Ascending aorta (tissue), 2 donors: ENCODE measurements at regions not wholly inside any gene's neighbourhood (a gene's known extent, or its start where the extent isn't known, plus 50 kb on each side); places are given as distances from the start of the nearest gene placed in this dataset.

Experiments used
- DNase-seq, 2 donors: peaks; one replicate each; pipeline ENCODE4 v3.0.0-alpha.2; 2019; ENCODE audit warnings: low spot score in 2 of 2
- H3K27ac ChIP-seq, 2 donors: fragments of 200-600 bp; sonication (generic); one replicate each; pipeline ENCODE4 v1.5.1; 2016 to 2017; ENCODE audit warnings: mild to moderate bottlenecking in 1 of 2
- H3K27me3 ChIP-seq: fragments of 200-600 bp; sonication (generic); one replicate; pipeline ENCODE4 v1.5.1; 2017
- H3K36me3 ChIP-seq, 2 donors: fragments of 200-600 bp; sonication (generic); one replicate each; pipeline ENCODE4 v1.5.1; 2016
- H3K4me1 ChIP-seq, 2 donors: fragments of 200-600 bp; sonication (generic); one replicate each; pipeline ENCODE4 v1.5.1; 2016 to 2017; ENCODE audit warnings: mild to moderate bottlenecking in 1 of 2
- H3K4me3 ChIP-seq, 2 donors: fragments of 200-600 bp; sonication (generic); one replicate each; pipeline ENCODE4 v1.5.1; 2016 to 2017; ENCODE audit warnings: mild to moderate bottlenecking in 1 of 2
- H3K9me3 ChIP-seq, 2 donors: fragments of 200-600 bp; sonication (generic); one replicate each; pipeline ENCODE4 v1.5.1; 2016
- intact Hi-C: fragments of 100-400 bp; cut with DNase I; formaldehyde crosslinking; loops from one replicate; pipeline ENCODE4 v1.15.1; 2023
- TF ChIP-seq, protein P1 (sequence below), 3 experiments: fragments of 200-600 bp in 2 of 3; fragments of 450-650 bp in 1 of 3; sonication (generic) in 2 of 3; IDR thresholded peaks; one replicate each; pipeline ENCODE4 v1.5.1; 2016 to 2019; ENCODE audit warnings: antibody characterized with exemption in 3 of 3, mild to moderate bottlenecking in 1 of 3, moderate library complexity in 1 of 3

DNA sequence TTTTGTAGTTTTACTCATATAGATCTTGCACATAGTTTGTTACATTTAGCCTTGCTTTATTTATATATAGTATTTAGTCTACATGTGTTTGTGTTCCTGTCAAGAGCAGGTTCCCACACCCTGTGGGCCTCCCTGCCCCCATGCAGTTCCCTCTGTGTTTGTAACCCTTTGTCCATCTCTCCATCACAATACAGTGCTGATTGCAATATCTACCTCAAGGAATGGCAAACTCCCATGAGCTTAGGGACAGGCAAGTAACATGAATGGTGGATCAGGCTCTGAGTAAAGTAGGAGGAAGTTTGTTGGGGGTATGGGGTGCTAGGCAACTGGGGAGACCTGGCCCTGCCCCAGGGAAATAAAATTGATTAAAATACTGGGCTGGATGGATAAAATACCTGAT, 151.9 kb upstream of the MYL2 start:
- Histone ChIP-seq H3K27me3 (no peaks in the 10 kb centered on the region), H3K4me3 (no peak overlapping the region), H3K27ac (no peak overlapping the region), H3K9me3 (peaks cover 0 to 7% of the 10 kb centered on the region in 2 donors), H3K36me3 (no peaks in the 10 kb centered on the region), H3K4me1 (no peaks in the 10 kb centered on the region)
- TF ChIP-seq, protein P1, sequence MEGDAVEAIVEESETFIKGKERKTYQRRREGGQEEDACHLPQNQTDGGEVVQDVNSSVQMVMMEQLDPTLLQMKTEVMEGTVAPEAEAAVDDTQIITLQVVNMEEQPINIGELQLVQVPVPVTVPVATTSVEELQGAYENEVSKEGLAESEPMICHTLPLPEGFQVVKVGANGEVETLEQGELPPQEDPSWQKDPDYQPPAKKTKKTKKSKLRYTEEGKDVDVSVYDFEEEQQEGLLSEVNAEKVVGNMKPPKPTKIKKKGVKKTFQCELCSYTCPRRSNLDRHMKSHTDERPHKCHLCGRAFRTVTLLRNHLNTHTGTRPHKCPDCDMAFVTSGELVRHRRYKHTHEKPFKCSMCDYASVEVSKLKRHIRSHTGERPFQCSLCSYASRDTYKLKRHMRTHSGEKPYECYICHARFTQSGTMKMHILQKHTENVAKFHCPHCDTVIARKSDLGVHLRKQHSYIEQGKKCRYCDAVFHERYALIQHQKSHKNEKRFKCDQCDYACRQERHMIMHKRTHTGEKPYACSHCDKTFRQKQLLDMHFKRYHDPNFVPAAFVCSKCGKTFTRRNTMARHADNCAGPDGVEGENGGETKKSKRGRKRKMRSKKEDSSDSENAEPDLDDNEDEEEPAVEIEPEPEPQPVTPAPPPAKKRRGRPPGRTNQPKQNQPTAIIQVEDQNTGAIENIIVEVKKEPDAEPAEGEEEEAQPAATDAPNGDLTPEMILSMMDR (IDR thresholded peaks at IDR 0.05), result no peak
- intact Hi-C loops, result no loop called here
- no peak for DNase-seq

DNA sequence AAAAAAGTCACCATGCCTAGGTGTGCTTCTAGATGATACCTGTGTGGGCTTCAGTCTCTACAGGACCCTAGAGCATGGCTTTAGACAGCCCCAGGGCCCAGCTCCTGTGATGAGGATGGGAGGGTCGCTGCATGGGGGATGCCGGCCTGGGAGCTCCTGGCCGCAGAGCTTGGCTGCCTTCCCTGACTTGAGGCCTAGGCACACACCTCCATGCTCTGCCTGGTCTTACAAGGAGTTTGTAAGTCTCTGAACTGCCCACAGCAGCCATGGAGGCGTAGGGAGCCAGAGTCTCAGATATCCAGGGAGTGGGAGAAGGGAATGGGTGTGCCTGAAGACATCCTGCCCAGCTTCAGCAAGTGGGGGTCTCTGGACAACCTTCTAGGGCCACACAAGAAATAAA, 149.5 kb upstream of the MYL2 start:
- TF ChIP-seq, protein P1 (IDR thresholded peaks at IDR 0.05), result no peak
- no peak overlapping the region for H3K27ac ChIP-seq
- no peaks in the 10 kb centered on the region for H3K36me3 ChIP-seq

DNA sequence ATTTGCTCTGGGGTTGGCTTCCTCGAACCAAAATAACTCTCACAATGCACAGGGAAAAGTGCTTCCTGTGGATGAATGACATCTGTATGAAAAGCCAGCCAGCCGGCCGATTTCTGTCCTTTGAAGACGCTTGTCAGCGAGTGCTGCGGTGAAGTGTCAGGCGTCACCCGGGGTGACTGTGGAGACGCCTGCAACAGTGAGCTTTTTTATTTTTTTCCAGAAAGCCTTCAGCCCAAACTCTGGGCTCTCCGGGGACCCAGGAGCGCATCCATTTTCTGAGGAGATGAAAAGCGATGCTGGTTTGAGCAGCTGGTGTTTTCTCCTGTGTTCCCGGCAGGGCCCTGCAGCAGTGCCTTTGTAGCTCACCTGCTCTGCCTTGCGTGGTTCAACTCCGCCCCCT, 147.9 kb upstream of the MYL2 start:
- H3K27me3 ChIP-seq, result no peaks in the 10 kb centered on the region
- H3K4me3 ChIP-seq, result no peak overlapping the region
- H3K9me3 ChIP-seq, result peaks cover 0 to 7% of the 10 kb centered on the region in 2 donors
- no peak for DNase-seq
- H3K36me3 ChIP-seq, result no peaks in the 10 kb centered on the region
- H3K27ac ChIP-seq, result no peak overlapping the region
- TF ChIP-seq, protein P1 (IDR thresholded peaks at IDR 0.05), result no peak
- intact Hi-C loops, result no loop called here
- H3K4me1 ChIP-seq, result no peaks in the 10 kb centered on the region

More for the DNA sequence above, 149.5 kb upstream of the MYL2 start:
- H3K27me3 ChIP-seq, result no peaks in the 10 kb centered on the region
- DNase-seq, result no peak
- H3K4me1 ChIP-seq, result no peaks in the 10 kb centered on the region
- intact Hi-C loops, result no loop called here
- no peak overlapping the region for H3K4me3 ChIP-seq
- peaks cover 0 to 7% of the 10 kb centered on the region in 2 donors for H3K9me3 ChIP-seq

DNA sequence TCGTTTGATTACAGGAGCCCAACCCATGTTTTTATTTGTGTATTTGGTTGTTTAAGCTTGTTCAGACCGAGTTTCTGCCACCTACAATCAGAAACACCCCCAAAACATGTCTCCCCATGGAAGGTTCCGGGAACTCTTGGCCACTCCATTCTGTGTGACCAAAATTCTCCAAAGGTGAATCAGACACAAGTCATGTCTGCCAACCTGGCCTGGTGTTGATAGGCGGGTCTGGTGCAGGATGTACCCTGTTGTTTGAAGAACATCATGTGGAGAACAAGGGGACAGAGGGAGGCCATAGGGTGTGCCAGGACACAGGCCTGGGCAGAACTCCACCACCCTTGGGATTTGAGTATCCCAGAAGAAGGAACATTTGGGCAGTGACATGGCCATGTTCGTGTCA, 147.1 kb upstream of the MYL2 start:
- no peak for DNase-seq
- H3K4me1 ChIP-seq, result no peaks in the 10 kb centered on the region
- TF ChIP-seq, protein P1 (IDR thresholded peaks at IDR 0.05), result no peak
- H3K4me3 ChIP-seq, result no peak overlapping the region
- peaks cover 0 to 6% of the 10 kb centered on the region in 2 donors for H3K9me3 ChIP-seq
- intact Hi-C loops, result no loop called here
- no peak overlapping the region for H3K27ac ChIP-seq
- H3K36me3 ChIP-seq, result no peaks in the 10 kb centered on the region
- no peaks in the 10 kb centered on the region for H3K27me3 ChIP-seq

DNA sequence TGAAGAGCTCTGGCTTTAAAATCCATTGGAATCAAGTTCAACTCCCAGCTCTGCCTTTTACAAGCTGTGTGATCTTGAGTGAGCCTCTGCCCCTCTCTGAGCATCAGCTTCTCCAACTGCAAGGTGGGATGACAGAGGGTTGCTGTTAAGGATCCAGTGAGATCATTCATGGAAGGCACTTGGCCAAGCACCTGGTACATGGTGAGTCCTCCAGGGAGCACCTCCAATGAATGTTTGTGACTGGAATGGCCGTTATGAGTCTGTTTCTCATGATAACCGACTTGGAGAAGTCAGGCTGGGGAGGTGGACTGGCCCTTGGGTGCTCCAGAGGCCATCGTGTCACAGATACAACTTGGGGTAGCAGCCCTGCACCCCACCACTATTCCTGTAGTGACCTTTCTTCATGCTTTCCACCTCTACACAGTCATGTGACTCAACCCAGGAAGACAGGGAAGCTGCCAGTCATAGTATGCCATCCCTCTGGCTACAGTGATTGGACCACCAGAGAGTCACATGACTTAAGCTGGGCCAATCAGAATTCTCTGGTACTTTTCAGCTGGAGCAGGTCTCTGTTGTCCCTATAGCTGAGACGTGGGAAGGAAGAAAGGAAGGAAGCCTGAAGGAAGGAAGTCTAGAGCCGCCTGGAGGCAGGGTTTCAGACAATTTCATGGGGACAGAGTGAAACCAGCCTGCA, 146.5 kb upstream of the MYL2 start:
- DNase-seq, result no peak
- no peaks in the 10 kb centered on the region for H3K9me3 ChIP-seq
- intact Hi-C loops, result no loop called here
- TF ChIP-seq, protein P1 (IDR thresholded peaks at IDR 0.05), result no peak
- no peak overlapping the region for H3K27ac ChIP-seq
- no peak overlapping the region for H3K4me3 ChIP-seq
- H3K27me3 ChIP-seq, result no peaks in the 10 kb centered on the region
- H3K36me3 ChIP-seq, result no peaks in the 10 kb centered on the region
- no peaks in the 10 kb centered on the region for H3K4me1 ChIP-seq

DNA sequence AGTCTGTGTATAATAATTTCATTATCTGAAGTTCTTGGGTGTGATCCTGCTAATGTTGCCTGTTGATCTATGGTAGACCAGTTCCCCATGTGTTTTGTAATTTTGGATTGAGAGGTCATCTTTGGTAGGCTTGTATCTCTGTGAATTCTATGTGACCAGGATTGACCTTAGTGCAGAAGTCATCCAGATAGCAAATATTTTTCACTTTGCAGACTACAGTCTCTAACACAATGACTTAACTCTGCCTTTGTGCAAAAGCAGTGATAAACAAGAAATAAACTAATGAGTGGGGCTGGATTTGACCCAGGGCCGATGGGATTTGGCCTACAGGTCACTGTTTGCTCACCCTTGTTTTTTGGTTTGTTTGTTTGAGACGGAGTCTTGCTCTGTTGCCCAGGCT, 144.6 kb upstream of the MYL2 start:
- Histone ChIP-seq H3K27ac (no peak overlapping the region), H3K9me3 (no peaks in the 10 kb centered on the region), H3K4me3 (no peak overlapping the region), H3K4me1 (no peaks in the 10 kb centered on the region), H3K27me3 (no peaks in the 10 kb centered on the region), H3K36me3 (no peaks in the 10 kb centered on the region)
- TF ChIP-seq, protein P1 (IDR thresholded peaks at IDR 0.05), result no peak
- DNase-seq, result no peak
- intact Hi-C loops, result no loop called here
